ENCODE measurements at regions not wholly inside any gene's neighbourhood (a gene's known extent, or its start where the extent isn't known, plus 50 kb on each side); places are given as distances from the start of the nearest gene placed in this dataset.

DNA sequence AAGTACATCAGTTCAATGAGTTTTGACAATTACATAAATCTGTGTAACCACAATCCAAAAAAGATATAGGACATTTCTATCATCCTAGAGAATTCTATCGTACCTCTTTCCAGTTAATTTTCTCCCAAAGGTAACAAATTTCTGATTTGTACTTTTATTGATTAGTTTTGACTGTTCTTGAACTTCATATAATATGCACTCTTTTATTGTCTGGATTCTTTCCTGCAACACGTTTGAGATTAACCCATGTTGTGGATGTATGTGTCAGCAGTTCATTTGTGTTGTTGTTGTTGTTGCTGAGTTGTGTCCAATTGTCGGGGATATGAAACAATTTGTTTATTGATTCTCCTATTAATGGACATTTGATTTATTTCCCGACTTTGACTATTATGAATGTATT is 145.9 kb upstream of the WDR11 start:
- FAIRE-seq = no peak

DNA sequence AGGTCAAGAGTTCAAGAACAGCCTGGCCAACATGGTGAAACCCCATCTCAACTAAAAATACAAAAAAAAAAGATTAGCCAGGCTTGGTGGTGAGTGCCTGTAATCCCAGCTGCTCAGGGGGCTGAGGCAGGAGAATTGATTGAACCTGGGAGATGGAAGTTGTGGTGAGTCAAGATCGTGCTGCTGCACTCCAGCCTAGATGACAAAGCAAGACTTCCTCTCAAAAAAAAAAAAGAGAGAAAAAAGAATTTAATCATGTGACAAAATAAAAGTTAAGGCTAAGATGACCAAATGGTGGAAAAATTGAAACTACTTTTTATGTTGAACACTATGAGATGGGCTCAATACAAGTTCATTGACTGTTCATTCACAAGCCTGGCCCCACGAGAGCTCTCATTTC is 141.1 kb upstream of the WDR11 start:
- FAIRE-seq = no peak

DNA sequence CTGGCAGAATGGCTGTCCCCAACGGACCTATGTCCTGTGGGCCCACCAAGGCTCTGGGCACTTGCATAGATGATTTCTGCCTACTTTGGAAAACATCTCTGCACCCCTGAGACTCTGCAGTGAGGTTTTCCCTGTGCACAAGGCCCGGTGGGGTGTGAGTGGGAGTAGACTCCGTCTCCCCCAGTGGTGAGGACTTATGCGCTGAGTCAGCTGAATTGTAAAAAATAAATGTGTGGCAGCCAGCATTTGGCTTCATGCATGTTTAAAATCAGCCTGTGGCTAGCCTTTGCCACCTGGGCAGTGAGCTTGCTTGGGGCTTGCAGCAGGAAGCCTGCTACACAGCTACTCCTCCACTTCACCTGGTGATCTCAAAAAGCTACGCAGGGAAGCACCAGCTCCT is 139.3 kb upstream of the WDR11 start:
- FAIRE-seq = no peak

DNA sequence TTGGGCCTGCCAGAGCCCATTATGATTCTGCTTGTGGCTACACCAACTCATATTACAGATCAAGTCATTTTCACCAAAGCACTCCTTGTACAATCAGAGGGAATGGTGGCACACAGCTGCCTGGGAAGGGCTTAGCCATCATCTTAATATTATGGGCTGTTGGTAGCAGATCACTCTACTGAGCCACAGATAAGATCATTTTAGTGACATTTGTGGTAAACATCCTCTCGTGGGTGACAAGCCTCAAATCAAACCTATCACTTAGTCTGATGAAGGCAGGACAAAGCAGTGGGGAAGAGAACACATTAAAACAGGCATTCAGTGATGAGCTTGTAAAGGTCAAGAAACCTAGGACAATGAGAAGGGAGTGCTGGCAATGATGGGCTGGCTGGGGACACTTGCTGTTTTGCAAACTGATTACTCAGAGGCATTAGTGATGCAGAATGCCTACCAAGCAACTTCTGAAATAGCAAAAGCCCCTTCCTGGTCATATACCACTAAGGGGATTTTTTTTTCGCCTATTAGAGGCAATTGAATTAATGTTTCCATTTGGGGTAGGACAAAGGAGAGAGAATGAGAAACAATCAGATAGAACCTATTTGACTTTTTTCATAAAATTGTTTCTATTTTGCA is 137.5 kb upstream of the WDR11 start:
- no peak for FAIRE-seq

DNA sequence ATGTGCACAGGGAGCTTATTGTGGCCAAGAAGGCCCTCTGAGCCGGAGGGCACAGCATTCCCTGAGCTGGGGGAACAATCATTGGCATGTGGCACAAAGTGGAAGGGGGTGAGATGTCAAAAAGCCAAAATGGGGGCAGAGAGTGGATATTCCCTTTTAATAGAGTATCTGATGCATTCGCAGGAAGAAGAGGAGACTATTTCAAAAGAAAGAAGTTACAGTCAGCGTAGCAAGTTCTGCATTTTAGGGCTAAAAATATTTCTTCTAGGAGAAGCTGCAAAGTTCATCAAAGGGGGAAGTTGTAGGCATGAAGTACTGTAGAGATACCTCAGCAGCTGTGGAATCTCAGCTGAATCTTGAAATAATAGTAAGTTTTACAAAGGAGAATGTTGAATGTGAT is 136.0 kb upstream of the WDR11 start:
- no peak for FAIRE-seq

DNA sequence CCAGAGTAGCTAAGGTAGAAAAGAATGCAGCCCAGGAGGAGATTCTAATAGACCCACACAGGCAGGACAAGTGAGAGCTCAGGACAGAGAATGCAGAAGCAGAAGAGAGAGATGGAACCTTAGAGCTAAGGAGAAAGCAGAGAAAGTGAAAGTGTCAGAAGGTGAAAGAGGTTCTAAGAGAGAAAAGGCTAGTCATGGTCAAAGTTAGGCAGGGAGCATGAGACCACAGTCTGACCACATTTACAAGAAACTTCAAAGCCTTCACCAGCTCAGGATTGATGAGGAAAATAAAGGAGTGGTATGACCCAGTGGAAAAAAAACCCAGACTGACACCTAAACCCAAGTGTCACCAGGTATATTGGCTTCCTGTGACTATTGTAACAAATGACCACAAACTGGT is 131.8 kb upstream of the WDR11 start:
- FAIRE-seq = no peak

DNA sequence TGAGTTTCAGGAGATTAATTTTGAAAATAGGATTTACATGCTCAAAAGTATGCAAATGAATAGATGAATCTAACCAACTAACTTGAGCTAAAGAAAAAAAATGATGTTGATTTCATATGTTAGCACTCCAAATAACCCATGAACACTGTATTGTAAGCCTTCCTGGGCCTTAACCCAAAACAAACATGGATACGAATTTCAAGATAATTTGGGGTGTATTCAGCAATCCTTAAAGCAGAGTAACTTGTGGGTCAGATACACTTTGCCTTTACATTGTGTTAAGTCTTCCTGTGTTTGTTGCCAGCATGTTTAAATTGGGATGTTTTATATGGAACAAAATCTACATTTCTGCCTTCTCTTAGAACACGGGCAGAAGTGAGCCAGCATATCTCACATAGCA is 124.2 kb upstream of the WDR11 start:
- no peak for FAIRE-seq

DNA sequence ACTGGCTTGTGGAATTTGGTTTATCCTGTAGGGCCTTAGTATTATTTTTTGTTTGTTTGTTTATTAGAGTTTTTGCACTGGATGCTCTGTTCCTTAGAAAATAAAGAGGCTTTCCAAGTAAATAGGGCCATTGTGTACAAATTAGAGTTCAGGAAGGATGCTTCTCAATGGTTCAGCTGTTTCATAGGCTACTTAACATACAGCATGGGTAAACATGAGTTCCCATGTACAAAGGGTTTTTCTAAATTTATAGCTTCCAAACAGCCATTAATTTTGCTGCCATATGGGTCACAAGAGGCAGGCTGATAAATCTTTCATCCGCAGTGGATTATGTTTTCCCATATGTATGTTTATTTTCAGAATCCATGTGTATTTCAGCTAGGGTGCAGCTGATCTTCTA is 121.6 kb upstream of the WDR11 start:
- no peak for FAIRE-seq

DNA sequence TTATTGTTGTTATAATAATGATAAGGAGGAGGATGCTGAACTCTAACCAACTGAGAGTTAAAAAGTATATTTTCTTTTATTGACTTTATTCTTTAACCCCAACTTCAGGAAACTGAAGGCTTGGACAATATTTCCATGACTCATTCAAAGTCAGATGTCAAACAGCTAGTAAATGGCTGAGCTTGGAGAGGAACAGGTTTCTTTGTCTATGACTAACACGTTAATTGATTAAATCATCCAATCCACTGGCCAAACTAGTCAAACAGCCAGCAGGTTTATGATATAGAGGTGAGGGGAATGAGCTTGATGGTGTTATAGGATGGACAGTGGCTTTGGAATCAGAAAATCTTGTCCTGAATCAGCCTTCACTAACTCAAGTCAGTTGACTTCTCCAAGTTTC is 119.1 kb upstream of the WDR11 start:
- no peak for FAIRE-seq

DNA sequence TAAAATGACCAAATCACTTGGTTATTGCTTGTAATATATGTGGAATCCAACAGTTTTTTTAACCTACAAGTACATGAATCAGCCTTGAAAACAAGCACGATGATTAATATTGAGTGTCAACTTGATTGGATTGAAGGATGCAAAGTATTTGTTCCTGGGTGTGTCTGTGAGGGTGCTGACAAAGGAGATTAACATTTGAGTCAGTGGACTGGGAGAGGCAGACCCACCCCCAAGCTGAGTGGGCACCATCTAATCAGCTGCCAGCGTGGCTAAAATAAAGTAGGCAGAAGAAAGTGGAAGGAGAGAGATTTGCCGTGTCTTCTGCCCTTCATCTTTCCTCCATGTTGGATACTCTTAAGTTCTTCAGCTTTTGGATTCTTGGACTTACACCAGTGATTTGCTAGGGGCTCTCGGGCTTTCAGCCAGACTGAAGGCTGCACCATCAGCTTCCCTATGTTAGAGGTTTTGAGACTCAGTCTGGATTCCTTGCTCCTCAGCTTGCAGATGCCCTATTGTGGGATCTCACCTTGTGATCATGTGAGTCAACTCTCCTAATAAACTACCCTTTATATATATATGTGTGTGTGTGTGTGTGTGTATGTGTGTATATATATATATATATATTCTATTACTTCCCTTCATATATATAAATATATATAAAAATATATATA is 118.4 kb upstream of the WDR11 start:
- FAIRE-seq = no peak

DNA sequence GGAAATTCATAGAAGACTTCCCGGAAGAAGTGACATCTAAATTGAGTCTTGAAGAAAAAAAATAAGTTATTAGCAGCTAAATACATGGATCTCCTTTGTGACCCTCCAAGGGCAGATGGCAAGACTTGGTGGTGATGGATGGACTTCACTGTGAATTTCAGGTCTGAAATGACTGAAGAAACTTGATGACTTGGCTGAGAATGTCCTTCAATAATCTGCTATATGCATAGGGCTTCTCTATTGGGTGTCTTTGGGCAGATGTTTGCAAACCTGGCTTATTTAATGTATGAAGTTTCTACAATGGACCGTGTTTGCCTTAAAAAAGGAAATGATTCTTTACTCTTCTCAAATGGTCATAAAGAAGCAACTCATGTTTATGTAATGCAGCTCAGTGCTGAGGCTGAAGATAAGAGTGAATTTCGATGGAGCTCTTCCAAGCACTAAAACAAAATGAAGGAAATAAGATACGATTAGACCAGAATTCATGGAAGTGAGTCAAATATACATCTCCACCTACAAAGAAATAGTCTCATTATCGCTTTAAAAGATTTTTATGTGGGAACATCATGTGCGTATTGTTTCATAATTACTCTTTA is 116.6 kb upstream of the WDR11 start:
- FAIRE-seq = no peak

DNA sequence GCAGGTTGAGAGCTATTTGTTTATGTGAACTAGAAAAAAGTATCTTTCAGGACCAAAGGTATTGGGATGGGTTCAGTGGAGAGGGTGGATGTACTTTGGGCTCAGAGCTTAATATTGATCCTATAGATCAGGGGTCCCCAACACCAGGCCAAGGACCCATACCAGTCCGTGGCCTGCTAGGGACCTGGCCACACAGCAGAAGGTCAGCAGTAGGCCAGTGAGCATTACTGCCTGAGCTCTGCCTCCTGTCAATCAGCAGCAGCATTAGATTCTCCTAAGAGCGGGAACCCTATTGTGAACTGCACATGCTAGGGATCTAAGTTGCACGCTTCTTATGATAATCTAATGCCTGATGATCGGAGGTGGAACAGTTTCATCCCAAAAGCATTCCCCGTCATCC is 115.8 kb upstream of the WDR11 start:
- no peak for FAIRE-seq

DNA sequence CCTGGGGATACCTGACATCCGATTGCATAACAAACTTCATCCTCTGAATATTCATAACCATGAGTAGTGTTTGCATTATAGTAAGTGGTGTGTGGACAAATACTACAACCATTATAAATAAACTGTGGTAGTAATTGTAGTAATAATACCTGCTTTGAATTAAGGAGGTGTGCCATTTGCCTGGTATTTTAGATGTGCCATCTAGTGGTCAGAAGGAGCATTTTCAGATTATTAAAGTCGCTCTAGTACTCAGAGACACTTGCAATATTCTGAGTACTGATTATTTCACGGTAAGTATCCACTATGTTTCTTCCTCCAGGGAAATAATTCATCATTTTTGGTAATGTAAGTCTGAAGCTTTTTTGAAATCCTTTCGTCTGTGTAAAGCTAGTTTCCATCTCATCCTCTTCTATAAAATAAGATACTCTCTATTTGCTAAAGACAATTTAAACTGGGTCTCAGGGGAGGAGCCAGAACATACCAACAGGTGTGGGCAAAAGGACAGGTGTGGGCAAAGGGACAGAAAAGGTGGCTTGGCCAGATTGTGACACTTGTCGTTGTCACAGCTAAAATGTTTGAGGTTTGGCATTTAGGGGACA is 115.3 kb upstream of the WDR11 start:
- peak; percentile 90 for FAIRE-seq

DNA sequence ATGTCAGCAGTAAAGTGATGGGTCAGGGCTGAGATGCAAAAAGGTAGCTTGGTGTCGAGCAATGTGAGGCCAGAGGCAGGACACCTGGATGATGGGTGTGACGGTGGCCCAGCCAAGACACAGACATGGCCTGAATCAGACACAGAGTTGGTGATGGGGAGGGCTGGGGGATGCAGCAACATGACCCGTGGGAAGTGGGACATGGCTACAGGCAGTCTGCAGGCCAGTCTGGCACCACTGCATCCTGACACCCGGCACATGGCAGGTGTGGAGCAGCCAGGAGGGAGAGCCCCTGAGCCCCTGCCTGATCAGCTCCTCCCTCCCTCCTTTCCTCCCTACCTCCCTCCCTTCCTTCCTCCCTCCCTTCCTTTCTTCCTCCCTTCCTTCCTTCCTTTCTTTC is 114.8 kb upstream of the WDR11 start:
- FAIRE-seq = no peak

DNA sequence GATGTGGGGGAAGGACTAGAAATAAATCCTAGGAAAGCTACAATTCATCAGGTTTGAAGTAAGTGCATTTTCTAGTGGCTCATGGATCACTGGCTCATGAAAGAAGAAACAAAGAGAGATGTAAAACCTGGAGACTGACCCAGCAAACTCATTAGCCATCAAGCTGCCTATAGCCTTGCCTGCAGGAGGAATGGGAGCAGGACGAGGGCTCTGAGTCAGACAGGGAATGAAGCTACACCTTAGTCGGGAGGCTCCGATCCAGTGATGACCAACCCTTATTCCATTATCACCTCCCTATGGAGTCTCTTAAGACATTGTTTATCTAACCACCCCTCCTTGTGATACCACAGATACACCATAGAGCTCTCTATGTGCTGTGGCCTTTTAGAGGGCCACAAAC is 112.5 kb upstream of the WDR11 start:
- no peak for FAIRE-seq

DNA sequence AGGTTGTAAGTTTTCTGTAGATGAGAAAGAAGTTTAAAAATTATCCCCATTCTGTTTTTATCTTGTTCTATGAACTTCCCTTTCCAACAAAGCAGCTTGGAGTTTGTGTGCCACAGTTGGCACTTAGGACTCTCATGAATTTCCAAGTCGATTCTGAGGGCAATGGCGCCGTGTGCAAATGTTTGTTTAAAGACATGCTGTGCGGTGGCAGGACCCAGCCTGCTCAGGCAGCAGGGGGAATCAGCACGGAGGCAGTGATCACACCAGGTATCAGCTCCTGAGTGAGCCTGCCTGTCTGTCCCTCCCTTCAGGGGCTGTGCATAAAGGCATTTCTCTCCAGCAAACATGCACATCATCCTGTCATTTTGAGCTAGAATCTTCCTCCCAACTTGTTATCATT is 109.8 kb upstream of the WDR11 start:
- no peak for FAIRE-seq

DNA sequence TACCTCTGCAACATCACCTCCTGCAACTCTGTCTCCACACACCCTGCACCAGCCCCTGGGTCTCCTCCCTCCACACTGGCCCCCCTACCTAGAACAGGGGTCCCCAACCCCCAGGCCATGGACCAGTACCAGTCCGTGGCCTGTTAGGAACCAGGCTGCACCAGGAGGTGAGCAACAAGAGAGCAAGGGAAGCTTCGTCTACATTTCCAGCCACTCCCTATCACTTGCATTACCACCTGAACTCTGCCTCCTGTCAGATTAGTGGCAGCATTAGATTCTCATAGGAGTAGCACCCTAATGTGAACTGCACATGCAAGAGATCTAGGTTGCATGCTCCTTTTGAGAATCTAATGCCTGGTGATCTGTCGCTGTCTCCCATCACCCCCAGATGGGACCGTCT is 108.8 kb upstream of the WDR11 start:
- no peak for FAIRE-seq

DNA sequence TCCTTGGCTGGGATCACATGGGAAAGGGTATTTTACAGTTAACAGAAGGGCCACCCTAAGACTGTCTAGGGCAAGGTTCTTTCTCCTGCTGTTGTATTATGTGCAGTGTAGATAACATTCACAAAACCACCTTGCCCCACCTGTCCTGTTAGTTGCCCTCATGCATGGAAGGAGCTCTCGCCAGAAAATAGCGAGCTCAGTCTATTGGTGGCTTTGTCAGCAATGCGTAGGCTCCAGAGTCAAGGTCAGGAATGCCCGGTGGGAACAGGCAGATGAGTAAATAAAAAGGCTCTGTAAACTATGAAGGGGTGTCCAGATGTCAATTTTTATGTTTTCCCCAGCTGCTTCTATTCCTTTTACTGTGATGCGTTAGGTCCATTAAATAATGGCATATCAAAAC is 107.1 kb upstream of the WDR11 start:
- FAIRE-seq = no peak

DNA sequence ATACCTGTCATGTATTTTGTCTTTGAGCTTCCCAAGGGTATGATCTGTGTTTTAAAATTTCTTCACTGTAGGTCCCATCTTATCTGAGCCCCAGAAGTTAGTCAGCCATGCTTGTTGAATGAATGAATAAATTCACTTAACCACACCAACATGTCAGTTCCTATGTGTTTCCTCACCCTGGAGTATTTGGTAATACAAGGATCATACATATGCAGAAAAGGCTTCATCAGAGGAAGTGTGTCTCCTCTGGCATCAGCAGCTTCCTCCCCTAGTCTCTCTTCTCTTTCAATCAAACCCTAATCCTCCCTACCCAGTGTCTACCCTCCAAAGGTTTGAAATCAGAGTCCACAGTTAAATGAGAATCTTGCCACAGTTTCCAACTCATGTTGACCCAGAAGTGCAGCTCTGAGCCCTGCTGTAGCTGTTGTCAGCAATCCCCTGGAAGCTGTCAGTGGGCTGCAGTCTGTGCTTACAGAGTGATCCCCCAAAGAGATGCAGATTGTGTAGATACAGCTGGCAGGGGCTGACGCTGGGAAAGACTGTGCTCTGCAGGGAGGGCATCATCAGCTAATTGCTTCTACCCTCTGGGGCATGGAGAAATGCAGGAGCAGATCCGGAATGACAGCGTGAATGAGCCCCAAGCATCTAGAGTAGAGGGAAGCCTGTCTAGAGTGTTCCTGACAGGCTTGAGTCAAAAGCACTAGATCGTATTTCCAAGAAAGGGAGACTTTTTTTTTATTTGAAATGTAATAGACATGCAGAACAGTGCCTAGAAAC is 105.0 kb upstream of the WDR11 start:
- FAIRE-seq = no peak

DNA sequence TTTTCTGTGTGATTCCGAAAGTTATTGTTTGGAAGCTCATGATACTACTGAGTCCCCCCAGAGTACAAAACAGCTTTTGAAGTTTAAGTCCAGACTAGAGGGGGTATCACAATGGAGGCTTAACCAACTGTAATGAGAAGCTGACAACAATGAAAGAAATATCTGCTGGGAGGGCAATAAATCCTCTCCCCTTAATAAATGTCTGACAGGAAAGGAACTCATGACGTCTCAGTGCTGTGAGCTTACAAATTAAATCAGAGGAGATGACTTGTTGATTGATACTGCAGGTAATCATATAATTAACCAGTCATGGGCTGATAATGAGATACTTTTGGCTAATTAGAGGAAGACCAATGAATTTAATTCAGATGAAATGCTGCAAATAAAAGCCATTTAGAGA is 102.6 kb upstream of the WDR11 start:
- no peak for FAIRE-seq

DNA sequence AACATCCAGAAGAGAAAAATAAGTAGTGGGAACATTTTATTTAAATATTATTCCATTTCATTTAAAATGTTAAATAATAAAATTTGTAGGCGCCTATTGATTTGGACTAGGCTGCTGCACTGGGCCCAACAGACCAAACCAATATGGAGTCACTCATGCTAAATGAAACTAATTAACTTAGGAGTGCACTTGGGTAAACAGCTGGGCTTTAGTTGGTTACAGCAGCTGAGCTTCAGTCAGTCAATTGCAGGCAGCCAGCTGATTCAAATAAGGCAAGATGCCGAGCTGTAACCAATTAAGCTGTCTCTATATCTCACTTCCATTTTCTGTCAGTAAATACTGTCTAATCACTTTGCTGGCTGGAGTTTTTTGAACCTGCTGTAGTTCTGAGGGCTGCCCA is 102.1 kb upstream of the WDR11 start:
- FAIRE-seq = no peak

DNA sequence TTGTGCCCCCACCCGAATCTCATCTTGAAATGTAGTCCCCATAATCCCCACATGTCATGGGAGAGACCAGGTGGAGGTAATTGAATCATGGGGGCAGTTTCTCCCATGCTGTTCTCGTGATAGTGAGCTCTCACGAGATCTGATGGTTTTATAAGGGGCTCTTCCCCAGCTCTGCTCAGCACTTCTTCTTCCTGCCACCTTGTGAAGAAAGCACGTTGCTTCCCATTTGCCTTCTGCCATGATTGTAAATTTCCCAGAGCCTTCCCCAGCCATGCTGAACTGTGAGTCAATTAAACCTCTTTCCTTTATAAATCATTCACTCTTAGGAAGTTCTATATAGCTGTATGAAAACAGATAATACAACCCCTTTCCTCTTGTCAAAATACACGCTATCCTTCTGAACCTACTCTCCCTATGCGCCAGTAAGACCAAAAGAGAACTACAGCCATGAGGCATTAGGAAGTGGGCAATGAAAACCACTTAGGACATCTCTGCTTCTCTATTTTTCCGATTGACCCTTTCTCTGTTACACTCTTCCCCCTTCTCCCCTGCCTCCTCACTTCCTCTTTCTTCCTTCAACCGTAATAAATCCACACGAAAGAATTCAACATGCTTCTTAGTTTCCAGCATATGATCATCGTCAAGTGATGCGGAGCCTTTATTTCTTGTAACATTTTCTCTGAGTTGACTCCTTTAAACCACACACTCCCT is 101.2 kb upstream of the WDR11 start:
- no peak for FAIRE-seq

DNA sequence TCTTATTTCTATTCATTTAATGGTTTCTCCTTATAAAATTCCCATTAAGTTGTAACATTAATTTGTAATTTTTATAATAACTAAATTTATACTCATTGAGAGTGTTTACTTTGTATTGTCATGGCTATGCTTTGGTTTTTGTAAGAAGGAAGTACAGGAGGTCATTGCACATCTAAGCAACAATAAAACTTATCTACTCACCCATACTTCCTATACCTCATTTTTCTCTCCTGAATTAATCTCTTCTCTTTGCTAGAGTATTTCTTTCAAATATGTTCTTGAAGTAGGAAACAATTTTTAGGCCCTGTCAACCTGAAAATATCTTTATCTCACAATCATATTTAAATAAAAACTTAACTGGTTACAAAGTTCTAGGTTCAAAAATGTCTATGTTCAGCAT is 95.4 kb upstream of the WDR11 start:
- FAIRE-seq = no peak

Measured in G401.6 (cell line).